HG02759 (cell line): ENCODE measurements at regions not wholly inside any gene's neighbourhood (a gene's known extent, or its start where the extent isn't known, plus 50 kb on each side); places are given as distances from the start of the nearest gene placed in this dataset.

Source experiments
- ATAC-seq: cut with Tn5 transposase; IDR thresholded peaks from one replicate; pipeline ENCODE4 v1.9.1; 2021; ENCODE audit warnings: mild to moderate bottlenecking, moderate library complexity; ENCODE audit not compliant: unreplicated experiment

DNA sequence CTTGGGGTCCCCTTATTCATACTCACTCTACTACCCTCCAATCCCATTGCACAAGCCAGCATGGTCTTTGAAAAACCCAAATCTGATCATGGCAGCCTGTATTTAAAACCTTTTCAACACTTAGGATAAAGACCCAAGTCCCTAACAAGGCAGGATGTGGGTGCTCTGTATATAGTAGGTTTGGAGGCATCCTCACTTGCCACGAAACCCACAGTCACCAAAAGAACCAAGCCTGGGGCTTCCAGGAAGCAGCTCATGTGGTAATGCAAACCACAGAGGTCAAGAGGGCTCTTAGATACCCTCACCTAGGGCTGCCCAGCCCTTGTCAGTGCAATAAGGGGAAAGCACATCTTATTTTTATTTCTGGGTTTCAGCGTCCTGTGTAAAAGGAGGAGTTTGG lies 218.6 kb upstream of the ASIC2 start:
- no peak for ATAC-seq

DNA sequence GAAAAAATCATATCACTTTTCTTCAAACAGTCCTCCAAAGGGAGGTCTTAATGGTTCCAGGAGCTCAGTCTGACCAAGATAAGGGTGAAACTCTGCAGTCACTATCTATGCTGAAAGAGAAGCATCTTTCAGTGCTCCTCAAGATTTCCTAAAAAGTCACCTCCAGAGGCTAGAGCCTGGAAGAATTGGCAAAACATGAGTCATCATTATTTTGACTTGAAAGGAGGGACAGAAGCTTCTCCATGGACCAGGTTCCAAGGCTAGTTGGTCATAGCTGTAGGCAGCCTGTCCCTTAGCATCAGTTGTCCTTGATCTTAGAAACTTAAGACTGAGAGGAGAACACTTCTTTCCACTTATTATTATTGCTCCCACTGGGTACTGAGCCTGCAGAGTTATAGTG lies 219.0 kb upstream of the ASIC2 start:
- no peak for ATAC-seq

DNA sequence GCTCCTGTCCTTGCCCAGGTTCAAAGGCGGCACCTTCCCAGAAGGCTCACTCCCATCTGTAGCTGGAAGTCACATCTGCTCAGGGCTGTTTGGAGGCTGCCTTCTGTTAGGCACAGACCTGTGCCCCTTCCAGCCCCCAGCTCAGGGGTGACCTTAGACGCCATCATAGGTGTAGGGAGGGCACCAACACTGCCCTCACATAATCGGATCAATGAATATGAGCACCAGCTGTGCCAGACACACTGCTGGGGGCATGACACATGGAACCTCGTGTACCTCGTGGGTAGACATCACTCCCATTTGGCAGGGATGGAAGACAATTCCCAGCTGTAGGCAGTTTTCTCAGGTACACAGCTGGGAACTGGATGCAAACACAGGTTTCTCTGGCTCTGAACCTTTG lies 220.7 kb upstream of the ASIC2 start:
- no peak for ATAC-seq

DNA sequence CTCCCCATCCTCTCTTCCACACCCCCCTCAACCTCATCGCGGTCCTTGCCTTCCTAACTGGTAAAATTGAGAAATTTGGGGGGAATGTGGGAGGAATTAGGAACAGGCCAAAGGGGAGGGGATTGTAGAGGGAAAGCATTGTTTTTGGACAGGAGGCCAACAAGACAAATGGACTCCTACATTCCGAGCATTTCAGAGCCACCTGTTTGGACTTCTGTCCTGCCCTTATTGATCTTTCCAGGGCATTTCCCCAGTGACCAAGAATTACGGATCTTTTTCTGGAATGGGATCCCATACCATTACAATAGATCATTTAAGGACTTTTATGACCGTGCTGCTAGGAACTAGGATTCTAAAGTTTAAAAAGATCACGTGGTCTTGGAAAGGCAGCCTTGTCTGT lies 221.3 kb upstream of the ASIC2 start:
- no peak for ATAC-seq

GRCh38 chr17:33515974-33516373 lies 222.9 kb upstream of the ASIC2 start:
- no peak for ATAC-seq

GRCh38 chr17:33516645-33517044 lies 223.6 kb upstream of the ASIC2 start:
- ATAC-seq = no peak

DNA sequence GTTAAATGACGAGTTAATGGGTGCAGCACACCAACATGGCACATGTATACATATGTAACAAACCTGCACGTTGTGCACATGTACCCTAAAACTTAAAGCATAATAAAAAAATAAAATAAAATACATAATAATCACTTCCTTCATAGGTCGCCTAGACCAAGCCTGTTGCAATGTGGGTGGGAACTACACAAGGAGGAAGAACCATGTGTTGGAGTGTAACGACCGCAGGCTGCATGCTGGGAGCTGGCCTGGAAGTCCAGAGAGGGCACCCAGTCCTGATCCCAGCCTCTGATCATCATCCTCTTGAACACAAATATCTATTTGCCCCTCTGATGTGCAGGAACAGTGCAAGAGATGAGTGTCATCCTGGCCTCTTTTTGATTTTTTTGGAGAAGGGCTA lies 224.7 kb upstream of the ASIC2 start:
- no peak for ATAC-seq

DNA sequence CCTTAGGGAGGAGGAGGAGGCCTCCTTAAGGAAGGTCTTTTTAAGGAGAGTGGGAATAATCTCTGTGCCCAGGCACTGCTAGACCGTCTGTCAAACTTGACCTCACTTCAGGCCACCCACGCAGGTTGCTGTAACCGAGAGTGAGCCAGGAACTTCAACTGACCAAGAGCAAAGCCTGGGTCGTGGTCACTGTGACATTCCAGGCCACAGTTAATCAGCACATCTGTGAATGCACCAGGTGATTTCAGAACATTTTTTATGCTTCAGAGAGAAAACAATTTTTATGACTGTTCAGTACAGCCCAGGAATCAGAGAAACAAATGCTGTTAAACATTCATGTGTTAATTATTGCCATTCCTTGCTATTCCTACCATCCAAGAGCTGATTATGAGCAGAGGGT lies 226.6 kb upstream of the ASIC2 start:
- no peak for ATAC-seq

GRCh38 chr17:33520426-33521330 lies 227.6 kb upstream of the ASIC2 start:
- ATAC-seq = no peak

GRCh38 chr17:33521784-33522183 lies 228.7 kb upstream of the ASIC2 start:
- no peak for ATAC-seq

- ATAC-seq = no peak
Measured at GRCh38 chr17:33522623-33523022, 229.5 kb upstream of the ASIC2 start.

GRCh38 chr17:33523577-33523981 lies 230.5 kb upstream of the ASIC2 start:
- no peak for ATAC-seq

DNA sequence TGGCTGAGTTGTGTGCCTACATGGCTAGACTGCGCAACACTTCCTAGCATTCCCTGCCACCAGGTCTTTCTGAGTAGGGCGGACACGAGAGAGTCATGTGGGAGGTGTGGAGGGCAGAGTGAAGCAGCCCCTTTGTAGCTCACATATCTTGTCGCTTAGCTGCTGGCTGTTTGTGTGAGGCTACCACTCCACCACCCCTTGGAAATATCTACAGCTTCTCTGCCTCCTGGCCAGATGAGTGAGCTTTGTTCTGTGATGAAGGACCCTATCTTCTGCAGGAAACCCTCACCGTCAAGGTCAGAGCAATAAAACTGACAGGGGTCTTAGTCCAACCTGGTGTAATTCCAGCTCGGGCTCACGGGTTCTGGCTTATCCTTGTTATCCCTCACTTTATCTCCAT lies 232.1 kb upstream of the ASIC2 start:
- ATAC-seq = no peak

DNA sequence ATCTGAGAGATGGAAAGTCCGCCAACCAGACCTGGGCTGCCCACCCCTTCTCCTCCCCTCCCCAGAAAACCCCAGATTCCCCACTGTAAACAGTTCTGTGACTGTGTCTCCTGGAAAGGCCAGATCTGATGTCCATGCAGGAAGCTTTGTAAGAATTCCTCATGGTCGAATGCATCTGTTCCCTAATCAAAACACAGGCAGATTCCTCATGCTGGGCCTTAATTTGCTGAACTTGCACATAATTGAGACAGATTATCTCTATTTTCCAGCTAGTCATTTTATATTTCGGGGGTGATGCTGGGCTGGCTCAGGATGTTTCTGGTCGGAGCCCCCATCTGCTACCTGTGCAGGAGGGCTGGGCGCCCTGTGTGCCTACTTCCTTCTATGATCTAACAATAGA lies 233.6 kb upstream of the ASIC2 start:
- ATAC-seq = no peak

DNA sequence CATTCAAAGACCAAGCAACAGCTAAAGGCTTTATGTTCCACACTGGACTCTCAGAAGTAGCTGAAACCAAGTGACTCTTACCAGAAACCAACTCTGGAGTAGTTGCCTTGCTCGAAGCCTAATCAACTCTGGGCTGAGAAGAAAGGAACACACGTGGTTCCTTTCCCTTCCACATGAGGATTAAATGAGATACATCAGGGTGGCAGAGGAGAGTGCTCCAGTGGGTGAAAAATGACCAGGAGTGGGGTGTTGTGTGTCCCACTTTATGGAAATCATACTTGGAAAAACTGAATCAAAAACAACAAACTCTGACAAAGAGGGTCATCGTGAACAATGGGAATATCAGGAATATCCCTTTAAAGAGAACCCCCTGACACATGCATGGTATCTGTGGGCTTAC lies 234.2 kb upstream of the ASIC2 start:
- no peak for ATAC-seq

GRCh38 chr17:33528846-33529245 lies 235.8 kb upstream of the ASIC2 start:
- no peak for ATAC-seq

- ATAC-seq = no peak
Measured at GRCh38 chr17:33529816-33530215, 236.7 kb upstream of the ASIC2 start.

DNA sequence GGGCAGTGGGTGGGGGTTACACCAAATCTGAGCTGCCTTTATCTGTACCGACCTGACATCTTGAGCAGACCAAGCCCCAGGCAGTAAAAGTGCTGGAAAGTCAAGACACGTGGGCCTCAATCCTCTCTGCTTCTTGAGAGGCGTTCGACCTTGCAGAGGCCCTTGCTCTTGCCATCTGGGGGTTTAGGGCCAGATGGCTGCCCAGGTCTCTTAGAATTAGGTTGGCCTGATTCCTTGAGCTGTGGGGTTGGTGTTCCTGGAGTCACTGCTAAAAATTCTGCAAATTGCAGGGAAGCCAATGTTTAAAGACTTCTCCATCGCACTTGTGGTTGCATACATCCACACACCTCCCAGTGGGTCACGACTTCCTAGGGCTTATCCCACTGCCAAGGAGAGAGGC lies 238.2 kb upstream of the ASIC2 start:
- ATAC-seq = no peak

- ATAC-seq = no peak
Measured at GRCh38 chr17:33534087-33534486, 241.0 kb upstream of the ASIC2 start.

- no peak for ATAC-seq
Measured at GRCh38 chr17:33545124-33545523, 252.0 kb upstream of the ASIC2 start.

- ATAC-seq = no peak
Measured at GRCh38 chr17:33550261-33550660, 257.2 kb upstream of the ASIC2 start.

DNA sequence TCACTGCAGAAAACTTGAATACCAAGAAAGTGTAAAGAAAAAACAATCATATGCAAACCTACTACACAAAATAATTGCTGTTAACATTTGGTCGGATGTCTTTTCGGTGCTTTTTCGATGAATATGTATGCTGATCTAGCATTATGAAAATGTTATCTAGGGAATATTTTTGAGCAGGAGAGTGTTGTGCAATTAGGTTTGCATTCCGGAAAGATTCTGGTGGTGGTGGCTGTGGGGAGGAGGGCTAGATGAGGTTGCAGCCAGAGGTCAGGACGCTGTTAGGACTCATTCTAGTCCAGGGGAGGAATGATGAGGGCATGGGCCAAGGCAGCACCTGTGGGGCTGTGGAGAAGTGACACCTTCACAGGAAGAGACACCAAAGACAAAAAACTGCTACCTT lies 258.0 kb upstream of the ASIC2 start:
- no peak for ATAC-seq

- ATAC-seq = no peak
Measured at GRCh38 chr17:33551911-33552310, 258.8 kb upstream of the ASIC2 start.
